ENCODE measurements at regions not wholly inside any gene's neighbourhood (a gene's known extent, or its start where the extent isn't known, plus 50 kb on each side); places are given as distances from the start of the nearest gene placed in this dataset.

GRCh38 chr22:27084130-27084529, 426.7 kb downstream of the MIAT start:
- TF ChIP-seq CTCF (IDR thresholded peaks at IDR 0.05) (no peak), POLR2A (IDR thresholded peaks at IDR 0.05) (no peak)
